ENCODE measurements at regions not wholly inside any gene's neighbourhood (a gene's known extent, or its start where the extent isn't known, plus 50 kb on each side); places are given as distances from the start of the nearest gene placed in this dataset.

GRCh38 chr20:55456316-55456940 is 548.9 kb downstream of the CBLN4 start:
- Histone ChIP-seq H3K36me3 (replicated peaks in 1 of 2) (no peaks in the 10 kb centered on the region), H3K27me3 (no peaks in the 10 kb centered on the region), H3K9me3 (replicated peaks in 1 of 3) (no peaks in the 10 kb centered on the region), H3K27ac (no peak overlapping the region), H3K4me3 (no peak overlapping the region), H3K4me1 (replicated peaks in 1 of 2) (no peaks in the 10 kb centered on the region)
- no peak for DNase-seq
- 79 to 88% (median 84%) methylated on average over 1 of the region's 1 CpG for WGBS, 4 donors
- intact Hi-C loops (cut with DNase I), result no loop called here
- TF ChIP-seq POLR2A (IDR thresholded peaks at IDR 0.05) (no peak), CTCF (IDR thresholded peaks at IDR 0.05) (no peak)

- no peak for DNase-seq
- Histone ChIP-seq H3K4me1 (replicated peaks in 1 of 2) (no peaks in the 10 kb centered on the region), H3K27me3 (no peaks in the 10 kb centered on the region), H3K27ac (no peak overlapping the region), H3K36me3 (replicated peaks in 1 of 2) (no peaks in the 10 kb centered on the region), H3K9me3 (replicated peaks in 1 of 3) (no peaks in the 10 kb centered on the region), H3K4me3 (no peak overlapping the region)
- intact Hi-C loops (cut with DNase I), result no loop called here
- WGBS, 4 donors, result 39 to 68% (median 51%) methylated on average over 1 of the region's 1 CpG
- no peak for TF ChIP-seq CTCF (IDR thresholded peaks at IDR 0.05)
- TF ChIP-seq POLR2A (IDR thresholded peaks at IDR 0.05), result no peak
Observed at GRCh38 chr20:55449091-55449490, 556.2 kb downstream of the CBLN4 start.

GRCh38 chr20:55446301-55446700 is 559.0 kb downstream of the CBLN4 start:
- 64 to 74% (median 70%) methylated on average over 6 of the region's 6 CpGs for WGBS, 4 donors
- intact Hi-C loops (cut with DNase I), result no loop called here

GRCh38 chr20:55439070-55439469 is 566.2 kb downstream of the CBLN4 start:
- WGBS, 4 donors, result 58 to 77% (median 65%) methylated on average over 2 of the region's 2 CpGs
- intact Hi-C loops (cut with DNase I), result no loop called here
- no peak overlapping the region for H3K4me3 ChIP-seq

More at GRCh38 chr20:55446301-55446700, 559.0 kb downstream of the CBLN4 start:
- Histone ChIP-seq H3K36me3 (replicated peaks in 1 of 2) (no peaks in the 10 kb centered on the region), H3K27me3 (no peaks in the 10 kb centered on the region), H3K9me3 (replicated peaks in 1 of 3) (no peaks in the 10 kb centered on the region), H3K4me3 (no peak overlapping the region), H3K4me1 (replicated peaks in 1 of 2) (no peaks in the 10 kb centered on the region), H3K27ac (no peak overlapping the region)
- no peak for TF ChIP-seq CTCF (IDR thresholded peaks at IDR 0.05)
- no peak for TF ChIP-seq POLR2A (IDR thresholded peaks at IDR 0.05)
- no peak for DNase-seq

More at GRCh38 chr20:55439070-55439469, 566.2 kb downstream of the CBLN4 start:
- no peak for DNase-seq
- Histone ChIP-seq H3K9me3 (replicated peaks in 1 of 3) (no peaks in the 10 kb centered on the region), H3K4me1 (replicated peaks in 1 of 2) (no peaks in the 10 kb centered on the region), H3K27ac (no peak overlapping the region), H3K36me3 (replicated peaks in 1 of 2) (no peaks in the 10 kb centered on the region), H3K27me3 (no peaks in the 10 kb centered on the region)
- TF ChIP-seq CTCF (IDR thresholded peaks at IDR 0.05) (no peak), POLR2A (IDR thresholded peaks at IDR 0.05) (no peak)
